CD14-positive monocyte (primary cell): ENCODE measurements at regions not wholly inside any gene's neighbourhood (a gene's known extent, or its start where the extent isn't known, plus 50 kb on each side); places are given as distances from the start of the nearest gene placed in this dataset.
A peak's percentile ranks its signal among the peaks of the same experiment; 100 is the strongest.

Source experiments
- DNase-seq, 3 donors: peaks; one replicate each; pipeline ENCODE4 v3.0.0-alpha.2; 2011 to 2022
- H2AFZ ChIP-seq: 2 replicates; pipeline ENCODE4 v1.6.0; 2012; ENCODE audit warnings: mild to moderate bottlenecking, low read depth, low read length, inconsistent platforms; ENCODE audit not compliant: insufficient read depth, poor library complexity, severe bottlenecking
- H3K27ac ChIP-seq, 2 donors: 1 replicate in 1 of 2; 2 replicates in 1 of 2; pipeline ENCODE4 v1.5.1; 2012 to 2013; ENCODE audit warnings: low read length in 2 of 2, control low read depth in 1 of 2, inconsistent platforms in 1 of 2, low read depth in 1 of 2, mild to moderate bottlenecking in 1 of 2
- H3K27me3 ChIP-seq, 2 donors: one replicate each; pipeline versions ENCODE4 v1.6.0 to v1.6.1; 2011 to 2013; ENCODE audit warnings: low read length in 2 of 2; ENCODE audit not compliant: control insufficient read depth in 2 of 2, insufficient read depth in 2 of 2
- H3K36me3 ChIP-seq, 2 donors: replicated peaks in 1 of 2; 1 replicate in 1 of 2; 2 replicates in 1 of 2; pipeline versions ENCODE4 v1.5.1 to v1.6.1; 2012 to 2013; ENCODE audit warnings: low read length in 2 of 2, control low read depth in 1 of 2, inconsistent platforms in 1 of 2, mild to moderate bottlenecking in 1 of 2; ENCODE audit not compliant: insufficient read depth in 2 of 2, control insufficient read depth in 1 of 2
- H3K4me1 ChIP-seq, 2 donors: 1 replicate in 1 of 2; 2 replicates in 1 of 2; pipeline versions ENCODE4 v1.5.1 to v1.6.1; 2012 to 2013; ENCODE audit warnings: low read length in 2 of 2, control low read depth in 1 of 2, inconsistent platforms in 1 of 2, mild to moderate bottlenecking in 1 of 2, moderate library complexity in 1 of 2; ENCODE audit not compliant: insufficient read depth in 2 of 2, control insufficient read depth in 1 of 2
- H3K4me2 ChIP-seq: replicated peaks from 2 replicates; pipeline ENCODE3; 2012; ENCODE audit warnings: low read length, moderate library complexity, mild to moderate bottlenecking; ENCODE audit not compliant: poor library complexity, severe bottlenecking; ENCODE audit errors: extremely low read depth
- H3K4me3 ChIP-seq, 3 experiments: fragments of 200-600 bp in 1 of 3; sonication (generic) in 1 of 3; replicated peaks in 1 of 3; 1 replicate in 2 of 3; 2 replicates in 1 of 3; pipeline ENCODE4 v1.5.1; 2011 to 2013; ENCODE audit warnings: low read length in 3 of 3, mild to moderate bottlenecking in 3 of 3, control low read depth in 2 of 3, low read depth in 2 of 3, inconsistent platforms in 1 of 3, moderate library complexity in 1 of 3
- H3K79me2 ChIP-seq: 2 replicates; pipeline ENCODE4 v1.6.0; 2012; ENCODE audit warnings: mild to moderate bottlenecking, control low read depth, inconsistent platforms, low read length, moderate library complexity; ENCODE audit not compliant: insufficient read depth
- H3K9ac ChIP-seq: 2 replicates; pipeline ENCODE4 v1.6.0; 2017; ENCODE audit warnings: low read length, mild to moderate bottlenecking; ENCODE audit not compliant: insufficient read depth, poor library complexity, severe bottlenecking
- H3K9me3 ChIP-seq, 2 donors: replicated peaks in 1 of 2; 1 replicate in 1 of 2; 2 replicates in 1 of 2; pipeline versions ENCODE4 v1.5.1 to v1.6.1; 2012 to 2013; ENCODE audit warnings: low read length in 2 of 2, control low read depth in 1 of 2; ENCODE audit not compliant: control insufficient read depth in 1 of 2, insufficient read depth in 1 of 2
- H4K20me1 ChIP-seq: 2 replicates; pipeline ENCODE4 v1.6.0; 2012; ENCODE audit warnings: mild to moderate bottlenecking, low read length, control low read depth, moderate library complexity; ENCODE audit not compliant: insufficient read depth
- H3K27ac Mint-ChIP-seq, 7 donors: one replicate each; pipeline ENCODE4 v1.8.0; 2020; ENCODE audit warnings: mild to moderate bottlenecking in 7 of 7, mixed read lengths in 7 of 7, moderate library complexity in 6 of 7, inconsistent platforms in 2 of 7
- H3K27me3 Mint-ChIP-seq, 3 donors: one replicate each; pipeline ENCODE4 v1.8.0; 2021 to 2022; ENCODE audit warnings: low read depth in 3 of 3, mild to moderate bottlenecking in 3 of 3, mixed read lengths in 3 of 3, moderate library complexity in 3 of 3, inconsistent platforms in 1 of 3
- H3K36me3 Mint-ChIP-seq, 2 donors: one replicate each; pipeline ENCODE4 v1.8.0; 2020; ENCODE audit warnings: mixed read lengths in 2 of 2, inconsistent platforms in 1 of 2, mild to moderate bottlenecking in 1 of 2
- H3K4me1 Mint-ChIP-seq: one replicate; pipeline ENCODE4 v1.8.0; 2020; ENCODE audit warnings: mild to moderate bottlenecking, mixed read lengths
- H3K4me3 Mint-ChIP-seq, 2 donors: one replicate each; pipeline ENCODE4 v1.8.0; 2020; ENCODE audit warnings: mild to moderate bottlenecking in 2 of 2, mixed read lengths in 2 of 2, moderate library complexity in 1 of 2
- H3K9me3 Mint-ChIP-seq, 7 donors: one replicate each; pipeline ENCODE4 v1.8.0; 2020 to 2022; ENCODE audit warnings: mixed read lengths in 7 of 7, mild to moderate bottlenecking in 6 of 7, moderate library complexity in 6 of 7, inconsistent platforms in 2 of 7
- CTCF ChIP-seq: fragments of 200-600 bp; IDR thresholded peaks from one replicate; pipeline ENCODE4 v1.8.0; 2022; ENCODE audit warnings: antibody characterized with exemption, mild to moderate bottlenecking
- WGBS: methylation state at CpG from one replicate; pipeline ENCODE4 v1.1.5; 2013; ENCODE audit warnings: missing lambda C conversion rate; ENCODE audit not compliant: insufficient coverage; 5-methylcytosine and 5-hydroxymethylcytosine counted together
- intact Hi-C, 2 donors: fragments of 100-400 bp; cut with micrococcal nuclease; formaldehyde crosslinking; loops; one replicate each; pipeline versions ENCODE4 v1.15.0 to v1.15.1; 2023

GRCh38 chr11:109972181-109972715 lies 120.9 kb upstream of the ZC3H12C start:
- no peaks in the 10 kb centered on the region for H4K20me1 ChIP-seq
- no peak overlapping the region for H3K9ac ChIP-seq
- intact Hi-C loops: no loop called here
- peak overlapping the region in 1 of 3 experiments; percentile 15 for H3K4me3 ChIP-seq
- H3K36me3 ChIP-seq: no peaks in the 10 kb centered on the region
- no peaks in the 10 kb centered on the region for H3K79me2 ChIP-seq
- Mint-ChIP-seq H3K36me3 (no peaks in the 10 kb centered on the region), H3K4me1 (peaks cover 32% of the 10 kb centered on the region), H3K27me3 (peaks cover 0 to 3% (median 0%) of the 10 kb centered on the region in 3 donors), H3K9me3 (peaks cover 0 to 7% (median 3%) of the 10 kb centered on the region in 7 donors), H3K4me3 (peak overlapping the region; percentile 24 to 27), H3K27ac (peak overlapping the region in 6 of 7 donors; percentile 27 to 85 (median 60))
- 0% methylated on average over 3 of the region's 7 CpGs for WGBS
- peaks cover 30 to 32% of the 10 kb centered on the region in 2 donors for H3K4me1 ChIP-seq
- H3K27me3 ChIP-seq: no peaks in the 10 kb centered on the region
- no peak for TF ChIP-seq CTCF
- peaks cover 0 to under 1% of the 10 kb centered on the region in 2 donors for H3K9me3 ChIP-seq
- peak overlapping the region; percentile 58 for H3K4me2 ChIP-seq
- DNase-seq: no peak
- H3K27ac ChIP-seq: peak overlapping the region in 1 of 2 donors; percentile 50
- H2AFZ ChIP-seq: peak overlapping the region; percentile 43

- Histone ChIP-seq H3K36me3 (no peaks in the 10 kb centered on the region), H3K4me1 (peaks cover 30 to 32% of the 10 kb centered on the region in 2 donors), H3K9me3 (peaks cover 0 to 7% of the 10 kb centered on the region in 2 donors), H3K79me2 (no peaks in the 10 kb centered on the region), H4K20me1 (no peaks in the 10 kb centered on the region), H3K27ac (peak overlapping the region in 1 of 2 donors; percentile 50), H3K9ac (no peak overlapping the region), H3K4me3 (peak overlapping the region in 1 of 3 experiments; percentile 15), H2AFZ (no peak overlapping the region), H3K27me3 (no peaks in the 10 kb centered on the region), H3K4me2 (no peak overlapping the region)
- intact Hi-C loops: no loop called here
- peaks cover 0 to 2% of the 10 kb centered on the region in 2 donors for H3K36me3 Mint-ChIP-seq
- peak; percentile 38 to 73 (median 43) for DNase-seq
- no peak for TF ChIP-seq CTCF
- H3K27me3 Mint-ChIP-seq: peaks cover 0 to 3% (median 0%) of the 10 kb centered on the region in 3 donors
- no peak overlapping the region for H3K4me3 Mint-ChIP-seq
- H3K9me3 Mint-ChIP-seq: peaks cover 0 to 10% (median 8%) of the 10 kb centered on the region in 7 donors
- peaks cover 30% of the 10 kb centered on the region for H3K4me1 Mint-ChIP-seq
- H3K27ac Mint-ChIP-seq: peak overlapping the region in 6 of 7 donors; percentile 21 to 79 (median 56)
These were observed 120.3 kb upstream of the ZC3H12C start for GRCh38 chr11:109972939-109973338.
